ENCODE measurements at regions not wholly inside any gene's neighbourhood (a gene's known extent, or its start where the extent isn't known, plus 50 kb on each side); places are given as distances from the start of the nearest gene placed in this dataset.

DNA sequence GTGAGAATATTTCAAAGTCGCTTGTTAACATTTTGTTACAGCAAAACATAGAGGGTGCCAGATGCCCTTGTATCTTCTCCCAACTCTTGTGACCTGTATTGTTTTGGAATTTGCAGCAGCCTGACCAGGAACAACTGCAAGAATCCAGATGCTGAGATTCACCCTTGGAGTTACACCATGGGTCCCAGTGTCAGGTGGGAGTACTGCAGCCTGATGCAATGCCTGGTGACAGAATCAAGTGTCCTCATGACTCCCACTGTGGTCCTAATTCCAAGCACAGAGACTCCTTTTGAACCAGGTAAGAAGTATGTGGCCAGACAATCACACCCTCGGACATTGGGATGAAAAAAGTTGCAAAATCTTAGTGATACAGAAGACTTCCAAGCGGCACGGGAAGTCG, 79.6 kb upstream of the MAP3K4 start:
- DNase-seq = no peak

DNA sequence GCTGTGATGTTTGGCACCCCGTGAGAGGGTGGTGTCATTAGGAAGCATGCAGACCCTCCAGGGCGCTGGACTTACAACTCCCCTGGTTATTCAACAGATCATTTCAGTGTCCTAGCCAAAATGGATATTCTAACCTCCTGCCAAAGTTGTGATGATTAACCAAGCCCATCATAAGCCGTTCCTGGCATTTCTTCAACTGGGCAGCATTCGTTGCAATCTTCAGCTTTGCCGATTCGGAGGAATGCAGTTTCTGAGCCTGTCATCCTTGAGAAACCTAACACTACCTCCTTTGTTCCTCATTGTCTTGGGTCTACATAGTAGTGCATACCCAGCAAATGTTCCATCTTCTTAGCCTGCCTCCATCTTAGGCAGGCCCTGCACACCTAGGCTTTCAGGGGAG, 79.2 kb upstream of the MAP3K4 start:
- DNase-seq = no peak

DNA sequence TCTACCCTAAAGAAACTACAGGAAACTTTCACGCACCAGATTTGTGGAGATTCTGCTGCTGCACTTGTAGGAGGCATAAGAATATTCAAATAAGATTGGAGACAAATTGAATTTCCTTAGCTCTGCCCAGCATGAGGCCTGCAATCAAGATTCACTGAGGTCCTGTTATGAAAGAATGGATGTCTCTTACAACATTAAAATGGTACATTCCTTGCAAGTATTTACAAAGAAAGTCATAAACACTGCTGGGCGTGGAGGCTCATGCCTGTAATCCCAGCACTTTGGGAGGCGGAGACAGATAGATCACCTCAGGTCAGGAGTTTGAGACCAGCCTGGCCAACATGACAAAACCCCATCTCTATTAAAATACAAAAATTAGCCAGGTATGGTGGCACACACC, 74.0 kb upstream of the MAP3K4 start:
- DNase-seq = no peak

DNA sequence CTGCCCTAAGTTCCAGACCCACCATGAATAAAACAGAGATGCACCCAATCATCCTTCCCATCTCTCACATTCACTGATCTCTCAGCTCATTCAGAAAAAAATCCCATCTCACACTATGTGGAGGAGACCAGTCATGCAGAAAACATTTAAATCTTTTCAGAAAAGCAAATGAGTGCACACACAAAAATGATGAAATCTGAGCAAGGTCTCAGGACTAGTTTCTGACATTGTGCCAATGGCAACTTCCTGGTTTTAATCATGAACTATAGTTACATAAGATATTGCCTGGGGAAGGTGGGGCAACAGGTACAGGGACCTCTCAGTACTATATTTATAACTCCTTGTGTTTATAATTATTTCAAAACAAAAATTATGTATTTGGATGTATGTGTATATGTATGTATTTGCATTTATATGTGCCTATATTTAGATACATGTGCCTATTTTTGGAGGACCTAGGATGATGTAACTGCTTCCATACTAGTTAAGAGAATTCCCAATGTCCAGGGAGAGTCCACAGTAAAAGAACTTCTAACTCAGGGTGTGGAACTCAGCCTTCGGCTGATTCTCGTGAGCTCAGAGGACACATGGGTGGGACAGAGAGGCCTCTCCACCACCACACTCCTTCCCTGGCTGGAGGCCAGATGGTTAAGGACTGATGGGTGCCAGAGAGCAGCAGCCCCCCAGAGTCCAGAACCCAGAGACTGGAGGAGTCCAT, 71.7 kb upstream of the MAP3K4 start:
- DNase-seq = no peak

DNA sequence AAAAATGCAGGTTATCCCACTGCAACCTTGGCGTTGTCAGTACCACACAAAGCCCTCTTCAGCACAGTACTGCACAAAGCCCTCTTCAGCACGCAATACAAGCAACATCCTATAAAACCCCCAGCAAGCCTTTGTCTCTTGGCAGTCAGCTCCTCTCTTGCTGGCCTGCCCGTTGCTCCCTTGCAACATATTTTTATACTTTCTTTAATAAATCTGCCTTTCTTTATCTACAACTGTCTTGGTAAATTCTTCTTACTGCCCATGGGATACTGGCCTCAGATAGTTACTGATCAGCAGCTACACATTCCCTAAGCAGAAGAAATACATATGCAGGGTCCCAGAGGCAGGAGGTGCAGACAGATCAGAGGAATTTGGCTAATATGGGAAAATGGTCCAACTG, 70.5 kb upstream of the MAP3K4 start:
- no peak for DNase-seq

DNA sequence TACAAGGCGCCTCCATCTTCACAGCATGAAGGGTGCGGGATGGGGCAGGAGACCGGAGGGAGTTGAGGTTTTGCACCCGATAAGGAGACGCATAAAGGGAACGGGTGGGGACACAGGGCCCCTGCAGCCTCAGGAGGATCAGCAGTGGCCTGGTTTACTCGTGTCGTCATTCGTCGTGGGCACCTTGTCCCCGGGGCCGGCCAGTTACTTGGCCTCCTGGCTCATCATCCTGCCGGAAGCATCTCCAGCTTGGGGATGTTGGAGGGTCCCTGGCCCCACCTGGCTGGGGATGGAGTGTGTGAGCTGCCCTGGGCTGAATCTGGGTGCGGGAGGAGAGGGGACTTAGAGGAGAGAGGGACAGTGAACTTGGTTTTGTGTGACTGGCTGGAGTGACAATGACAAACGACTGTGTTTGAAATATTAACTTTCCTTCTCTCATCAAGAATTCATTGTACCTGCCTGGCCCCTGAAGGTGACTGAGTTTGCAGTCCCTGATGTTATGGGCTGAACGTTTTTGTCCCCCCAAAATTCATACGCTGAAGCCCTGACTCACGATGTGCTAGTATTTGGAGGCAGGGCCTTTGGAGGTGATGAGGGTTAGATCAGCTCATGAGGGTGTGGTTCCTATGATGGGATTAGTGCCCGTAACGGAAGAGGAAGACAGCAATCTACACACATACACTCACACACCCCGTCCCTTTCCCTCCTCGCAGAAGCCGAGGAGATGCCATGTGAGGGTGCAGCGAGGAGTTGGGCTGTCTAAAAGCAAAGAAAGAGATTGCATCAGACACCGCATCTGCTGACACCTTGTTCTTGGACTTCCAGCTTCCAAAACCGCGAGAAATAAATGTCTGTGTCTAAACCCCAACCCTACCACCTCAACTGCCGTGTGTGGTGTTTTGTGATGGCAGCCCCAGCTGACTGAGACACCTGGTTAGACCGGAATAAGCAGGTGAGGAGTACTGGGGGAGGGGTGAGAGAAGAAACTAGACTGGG, 65.0 kb upstream of the MAP3K4 start:
- DNase-seq = no peak

DNA sequence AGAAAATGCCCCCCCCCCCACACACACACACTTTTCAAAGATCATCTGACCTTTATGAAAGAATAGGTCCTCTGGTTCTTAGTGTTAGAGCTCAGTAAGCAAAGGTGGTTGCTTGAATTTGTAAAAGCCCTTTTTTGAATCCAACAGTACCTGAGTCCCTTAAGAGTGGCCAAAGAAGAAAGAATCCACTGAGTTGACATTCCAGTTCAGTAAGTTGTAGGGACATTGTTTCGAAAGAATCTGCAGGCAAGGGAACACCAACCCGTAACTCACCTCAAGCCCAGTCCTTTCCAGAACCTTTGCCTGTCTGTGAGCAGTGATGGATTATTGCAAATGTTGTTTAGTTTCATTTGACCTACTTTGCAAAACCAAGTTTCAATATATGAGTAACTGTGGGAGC, 64.2 kb upstream of the MAP3K4 start:
- no peak for DNase-seq

DNA sequence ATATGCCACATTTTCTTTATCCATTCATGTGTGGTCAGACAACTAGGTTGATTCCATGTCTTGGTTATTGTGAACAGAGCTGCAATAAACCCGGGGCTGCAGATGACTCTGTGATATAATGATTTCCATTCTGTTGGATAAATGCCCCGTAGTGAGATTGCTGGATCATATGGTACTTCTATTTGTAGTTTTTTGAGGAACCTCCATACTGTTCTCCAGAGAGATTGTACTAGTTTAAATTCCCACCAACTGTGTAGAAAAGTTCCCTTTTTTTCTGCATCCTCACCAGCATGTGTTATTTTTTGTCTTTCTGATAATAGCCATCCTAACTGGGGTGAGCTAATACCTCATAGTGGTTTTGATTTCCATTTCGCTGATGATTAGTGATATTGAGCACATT, 62.2 kb upstream of the MAP3K4 start:
- DNase-seq = no peak

DNA sequence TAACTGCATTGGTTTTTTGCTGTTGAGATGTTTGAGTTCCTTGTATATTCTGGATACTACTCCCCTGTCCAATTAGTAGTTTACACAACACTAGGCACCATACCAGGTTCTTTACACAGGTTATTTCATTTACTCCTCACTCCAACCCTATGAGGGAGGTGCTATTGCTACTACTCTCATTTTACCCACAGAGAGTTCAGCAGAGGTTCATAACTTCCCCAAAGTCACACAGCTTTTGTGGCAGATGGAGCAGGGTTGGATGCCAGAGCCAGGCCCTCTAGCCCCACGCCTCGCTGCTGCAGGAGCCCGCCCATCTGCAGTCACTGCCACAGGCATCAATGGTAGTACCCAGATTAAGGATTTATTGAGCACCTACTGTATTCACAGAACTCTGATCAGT, 61.7 kb upstream of the MAP3K4 start:
- DNase-seq = no peak

DNA sequence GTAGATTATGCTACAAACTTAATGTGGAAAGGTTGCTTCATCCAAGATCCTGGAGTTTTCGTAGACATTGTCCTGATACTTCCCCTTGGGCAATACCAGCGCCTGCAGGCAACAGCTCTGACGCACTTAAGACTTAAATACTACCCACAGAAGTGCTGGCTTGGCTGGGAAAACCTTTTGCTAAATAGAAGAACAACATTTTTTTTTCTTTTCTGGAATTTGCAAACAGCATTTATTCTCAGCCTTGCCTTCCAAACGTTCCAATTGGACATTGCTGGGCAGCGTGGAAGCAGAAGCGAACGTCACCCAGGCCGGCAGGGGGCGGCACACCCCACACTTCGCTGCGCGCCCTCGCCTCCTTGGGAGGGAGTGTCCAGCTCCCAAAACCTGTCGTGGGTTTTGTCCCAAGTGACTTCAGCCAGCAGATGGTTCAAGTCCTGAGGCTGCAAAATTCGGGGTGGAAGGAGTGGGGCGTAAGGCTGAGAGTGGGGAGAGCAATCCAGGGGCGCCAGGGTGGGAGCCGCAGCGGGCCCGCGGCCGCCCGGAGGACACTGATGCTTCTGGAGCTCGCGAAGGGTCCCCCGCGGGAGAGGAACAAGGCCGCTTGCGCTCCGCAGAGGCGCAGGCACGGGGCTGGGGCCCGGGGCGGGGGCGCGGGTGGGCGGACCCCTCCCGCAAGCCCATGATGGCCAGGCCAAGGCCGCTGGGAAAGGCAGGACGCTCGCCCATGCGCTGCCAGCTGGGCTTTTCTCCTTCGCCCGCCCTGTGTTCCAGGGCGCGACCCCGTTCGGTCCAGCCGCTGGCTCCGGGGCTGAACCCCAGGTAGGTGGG, 60.8 kb upstream of the MAP3K4 start:
- DNase-seq = peak; percentile 47

DNA sequence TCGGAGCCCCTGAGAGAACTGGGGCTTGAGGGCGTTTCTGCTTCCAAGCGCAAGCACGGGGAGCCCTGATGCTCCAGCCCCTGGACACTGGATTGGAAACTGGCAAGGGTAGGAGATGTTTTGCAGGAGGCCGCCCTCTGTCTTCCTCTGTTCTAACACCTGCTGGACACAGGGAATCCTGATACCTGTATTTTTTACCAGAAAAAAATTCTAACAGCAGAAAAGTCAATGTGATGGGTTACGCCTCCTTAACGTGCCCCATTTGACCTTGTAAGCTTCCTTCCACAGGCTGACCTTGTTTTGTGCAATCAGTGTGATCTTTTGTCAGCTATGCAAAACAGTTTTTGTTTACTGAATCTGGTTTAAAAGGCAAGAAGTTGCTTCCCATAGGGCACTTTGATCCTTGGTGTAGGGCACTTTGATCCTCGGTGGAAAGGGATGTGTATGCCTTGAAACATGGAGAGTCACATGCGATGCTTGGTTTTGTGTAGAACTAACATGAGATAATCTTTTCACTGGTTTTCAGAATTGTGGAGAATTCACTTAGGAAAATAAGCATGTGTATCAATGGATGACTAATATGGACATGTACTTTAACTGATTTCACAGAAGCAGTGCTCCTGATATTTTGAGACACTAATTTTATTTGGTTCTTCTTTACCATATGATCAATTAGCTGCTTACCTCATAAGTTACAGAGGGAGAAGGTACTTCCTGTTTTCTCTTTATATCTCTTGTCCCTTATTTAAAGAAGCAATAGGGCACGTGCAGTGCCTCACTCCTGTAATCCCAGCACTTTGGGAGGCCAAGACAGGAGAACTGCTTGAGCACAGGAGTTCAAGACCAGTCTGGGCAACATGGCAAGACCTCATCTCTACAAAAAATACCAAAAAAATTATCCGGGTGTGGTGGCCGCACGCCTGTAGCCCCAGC, 59.9 kb upstream of the MAP3K4 start:
- DNase-seq = no peak

DNA sequence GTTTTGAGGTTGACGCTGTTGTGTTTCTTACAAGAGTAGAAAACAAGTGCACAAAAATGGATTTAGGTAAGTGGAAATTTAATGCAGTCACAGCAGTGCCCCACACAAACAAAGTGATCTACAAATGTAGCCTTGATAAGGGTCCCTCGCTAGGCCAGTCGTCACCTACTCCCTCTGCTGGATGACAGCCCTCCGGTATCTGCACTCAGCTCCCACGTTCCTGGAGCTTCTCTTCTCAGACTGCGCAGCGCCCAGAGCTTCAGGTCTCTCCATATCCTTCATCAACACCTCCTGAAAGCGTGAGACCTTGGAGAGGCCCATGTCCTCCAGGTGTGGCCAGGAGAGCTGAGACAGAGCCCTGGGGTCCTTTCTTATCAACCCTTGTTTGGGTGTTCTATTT, 58.3 kb upstream of the MAP3K4 start:
- no peak for DNase-seq

DNA sequence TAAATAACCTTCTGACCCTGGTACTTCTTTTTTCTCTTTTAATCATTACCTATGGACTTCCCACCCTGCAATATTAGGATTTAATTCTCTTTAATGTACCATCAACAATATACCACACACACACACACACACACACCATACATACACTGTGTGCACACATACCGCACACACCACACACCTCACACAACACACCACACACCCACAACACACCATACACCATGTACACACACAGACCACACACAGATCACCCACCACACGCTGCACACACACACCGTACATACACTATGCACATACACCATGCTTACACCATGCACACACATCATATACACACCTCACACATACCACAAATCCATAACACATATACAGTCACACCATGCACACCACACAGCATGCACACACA, 57.4 kb upstream of the MAP3K4 start:
- no peak for DNase-seq

DNA sequence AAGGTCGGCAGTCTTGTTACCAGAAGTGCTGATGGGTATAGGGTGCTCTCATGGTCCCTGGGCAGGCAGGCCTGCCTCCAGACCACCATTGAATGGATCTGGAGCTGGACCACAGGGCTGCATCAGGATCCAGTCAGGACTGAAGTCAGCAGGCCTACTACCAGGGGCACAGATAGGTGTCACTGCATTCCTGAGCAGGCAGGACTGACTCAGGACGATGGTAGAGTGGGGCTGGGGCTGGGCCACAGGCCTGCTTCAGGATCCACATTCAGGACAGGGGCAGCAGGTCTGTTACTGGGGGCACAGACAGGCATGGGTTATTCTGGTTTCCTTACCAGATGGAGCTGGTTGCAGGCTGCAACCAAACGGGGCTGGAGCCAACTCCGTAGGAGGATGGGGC, 51.4 kb upstream of the MAP3K4 start:
- no peak for DNase-seq

All from NCI-H524 treated with DMSO at 0.1 percent for 48 hours (cell line).